Endothelial cell of umbilical vein (primary cell): ENCODE measurements at regions not wholly inside any gene's neighbourhood (a gene's known extent, or its start where the extent isn't known, plus 50 kb on each side); places are given as distances from the start of the nearest gene placed in this dataset.

Experiments used
- BruUV-seq: library from RNA; stranded (reverse); fragments of 400-500 nt; replicated peaks from 2 replicates; lab custom pipeline; 2021; lab: Mats Ljungman, UMichigan
- CTCF ChIA-PET: fragments of 300-600, 350-600 bp; sonication (Branson Sonifier 250); formaldehyde crosslinking; loops from one replicate; lab custom pipeline; 2021; ENCODE audit warnings: antibody characterized with exemption, inconsistent platforms; lab: Charles Lee
- POLR2A ChIA-PET: fragments of 300-600, 350-600 bp; sonication (Branson Sonifier 250); formaldehyde crosslinking; loops from one replicate; lab custom pipeline; 2021; ENCODE audit warnings: antibody characterized with exemption, inconsistent platforms; lab: Charles Lee
- DNase-seq: peaks from one replicate; pipeline ENCODE4 v3.0.0-alpha.2; 2011; ENCODE audit warnings: low read depth, low spot score
- FAIRE-seq: peaks from 2 replicates; lab custom pipeline; 2011; peaks lifted over from hg19 to GRCh38; lab: Jason Lieb, UNC
- H2AFZ ChIP-seq: 2 replicates; pipeline ENCODE4 v1.6.0; 2012; ENCODE audit warnings: low read depth, low read length, control low read depth, inconsistent platforms
- H3K27ac ChIP-seq: 2 replicates; pipeline ENCODE4 v1.5.1; 2011; ENCODE audit warnings: low read depth, mild to moderate bottlenecking, control low read depth, low read length, moderate library complexity; ENCODE audit not compliant: insufficient read depth
- H3K27me3 ChIP-seq, 2 experiments: 2 replicates each; pipeline versions ENCODE4 v1.6.0 to v1.6.1; 2011; ENCODE audit warnings: low read length in 2 of 2, mixed read lengths in 1 of 2; ENCODE audit not compliant: control insufficient read depth in 2 of 2, insufficient read depth in 2 of 2
- H3K36me3 ChIP-seq, 2 experiments: 2 replicates in 1 of 2; 3 replicates in 1 of 2; pipeline ENCODE4 v1.5.1; 2011; ENCODE audit warnings: low read length in 2 of 2, mild to moderate bottlenecking in 1 of 2, moderate library complexity in 1 of 2; ENCODE audit not compliant: control insufficient read depth in 2 of 2, insufficient read depth in 2 of 2; ENCODE audit errors: extremely low read depth in 1 of 2
- H3K4me1 ChIP-seq: 3 replicates; pipeline ENCODE4 v1.5.1; 2011; ENCODE audit warnings: mild to moderate bottlenecking, low read length; ENCODE audit not compliant: control insufficient read depth, insufficient read depth; ENCODE audit errors: extremely low read depth
- H3K4me2 ChIP-seq: 2 replicates; pipeline ENCODE4 v1.6.1; 2011; ENCODE audit warnings: low read length, control low read depth, mixed read lengths; ENCODE audit not compliant: insufficient read depth
- H3K4me3 ChIP-seq, 3 experiments: fragments of 200-600 bp in 1 of 3; sonication (generic), shearing (Covaris generic) in 1 of 3; replicated peaks in 1 of 3; 2 replicates each; pipeline ENCODE4 v1.5.1; 2011 to 2016; ENCODE audit warnings: control low read depth in 3 of 3, low read length in 3 of 3, mild to moderate bottlenecking in 2 of 3, inconsistent platforms in 1 of 3, low read depth in 1 of 3, moderate library complexity in 1 of 3; ENCODE audit not compliant: insufficient read depth in 1 of 3
- H3K79me2 ChIP-seq: 2 replicates; pipeline ENCODE4 v1.6.0; 2012; ENCODE audit warnings: low read length, inconsistent platforms; ENCODE audit not compliant: control insufficient read depth, insufficient read depth
- H3K9ac ChIP-seq: replicated peaks from 2 replicates; pipeline ENCODE3; 2011; ENCODE audit warnings: low read length, control low read depth; ENCODE audit not compliant: insufficient read depth; ENCODE audit errors: extremely low read depth
- H3K9me1 ChIP-seq: replicated peaks from 3 replicates; pipeline ENCODE4 v1.6.0; 2011; ENCODE audit warnings: mild to moderate bottlenecking, low read length; ENCODE audit not compliant: control insufficient read depth, insufficient read depth; ENCODE audit errors: extremely low read depth
- H3K9me3 ChIP-seq: replicated peaks from 2 replicates; pipeline ENCODE4 v1.5.1; 2012; ENCODE audit warnings: low read length, inconsistent platforms; ENCODE audit not compliant: control insufficient read depth, insufficient read depth
- H4K20me1 ChIP-seq: replicated peaks from 2 replicates; pipeline ENCODE3; 2011; ENCODE audit warnings: mild to moderate bottlenecking, low read length; ENCODE audit not compliant: control insufficient read depth, insufficient read depth; ENCODE audit errors: extremely low read depth
- CTCF ChIP-seq, 2 donors: IDR thresholded peaks; 1 replicate in 1 of 2; 2 replicates in 1 of 2; pipeline ENCODE4 v1.5.1; 2011; ENCODE audit warnings: low read length in 2 of 2, mild to moderate bottlenecking in 2 of 2, moderate library complexity in 2 of 2, control low read depth in 1 of 2, inconsistent platforms in 1 of 2, low read depth in 1 of 2; ENCODE audit not compliant: insufficient read depth in 1 of 2; ENCODE audit errors: extremely low read depth in 1 of 2
- EZH2 ChIP-seq: IDR thresholded peaks from 2 replicates; pipeline ENCODE4 v1.6.1; 2012; ENCODE audit warnings: borderline replicate concordance, low read depth, mild to moderate bottlenecking, moderate library complexity, low read length, inconsistent platforms; ENCODE audit not compliant: severe bottlenecking
- FOS ChIP-seq: IDR thresholded peaks from 2 replicates; pipeline ENCODE4 v1.6.1; 2011; ENCODE audit warnings: mild to moderate bottlenecking, low read length, moderate library complexity, borderline replicate concordance; ENCODE audit not compliant: insufficient read depth
- GATA2 ChIP-seq: IDR thresholded peaks from 2 replicates; pipeline ENCODE4 v1.7.0; 2011; ENCODE audit warnings: low read depth, mild to moderate bottlenecking, moderate library complexity, mixed read lengths, low read length; ENCODE audit not compliant: insufficient read length, insufficient read depth
- JUN ChIP-seq: IDR thresholded peaks from 2 replicates; pipeline ENCODE4 v1.6.1; 2011; ENCODE audit warnings: borderline replicate concordance, low read depth; ENCODE audit not compliant: insufficient read length, insufficient read depth
- MAX ChIP-seq: IDR thresholded peaks from 2 replicates; pipeline ENCODE4 v1.6.1; 2011; ENCODE audit not compliant: insufficient read depth, insufficient read length
- MYC ChIP-seq: IDR thresholded peaks from one replicate; pipeline ENCODE4 v1.6.1; 2011; ENCODE audit warnings: mild to moderate bottlenecking, low read depth, low read length
- POLR2A ChIP-seq: IDR thresholded peaks from 2 replicates; pipeline ENCODE4 v1.6.1; 2012; ENCODE audit warnings: low read depth, mild to moderate bottlenecking, control low read depth, low read length
- POLR2AphosphoS5 ChIP-seq: IDR thresholded peaks from 2 replicates; pipeline ENCODE4 v1.6.1; 2012; ENCODE audit warnings: low read depth, mild to moderate bottlenecking, control low read depth, low read length, moderate library complexity; ENCODE audit not compliant: insufficient read depth
- dilution Hi-C: fragments of 300-500 bp; cut with MboI; formaldehyde crosslinking; loops from one replicate; pipeline ENCODE4 v1.15.0; 2019; ENCODE audit warnings: low sequenced_read_pairs; ENCODE audit not compliant: extremely low pct_ligation_motif_present
- intact Hi-C: fragments of 100-400 bp; cut with micrococcal nuclease; formaldehyde crosslinking; loops from one replicate; pipeline ENCODE4 v1.10.0; 2022

- DNase-seq (no peak), FAIRE-seq (no peak)
- no peak overlapping the region for H3K4me3 ChIP-seq
- dilution Hi-C loops (no loop called here), intact Hi-C loops (no loop called here)
- CTCF ChIA-PET: no interaction called here
- H4K20me1 ChIP-seq: no peaks in the 10 kb centered on the region
- TF ChIP-seq MAX: no peak
- no peak for TF ChIP-seq CTCF (IDR thresholded peaks at IDR 0.05; ENCODE audit: extremely low read depth in 1 of 2, insufficient read depth in 1 of 2, low read depth in 1 of 2, low read length in 2 of 2)
- TF ChIP-seq FOS: no peak
- TF ChIP-seq EZH2: no peak
- no peak for TF ChIP-seq GATA2
- TF ChIP-seq POLR2A: no peak
- TF ChIP-seq POLR2AphosphoS5: no peak
- TF ChIP-seq MYC: no peak
- TF ChIP-seq JUN: no peak
- H2AFZ ChIP-seq: no peak overlapping the region
- H3K9me1 ChIP-seq: no peaks in the 10 kb centered on the region
- no peaks in the 10 kb centered on the region for H3K4me1 ChIP-seq
- POLR2A ChIA-PET: no interaction called here
- H3K9me3 ChIP-seq: peaks cover 2% of the 10 kb centered on the region
- no peaks in the 10 kb centered on the region for H3K36me3 ChIP-seq
- no TSS peak for BruUV-seq
- H3K79me2 ChIP-seq: no peaks in the 10 kb centered on the region
- no peaks in the 10 kb centered on the region for H3K27me3 ChIP-seq
- no peak overlapping the region for H3K4me2 ChIP-seq
- no peak overlapping the region for H3K27ac ChIP-seq
- H3K9ac ChIP-seq: no peak overlapping the region
Measured at GRCh38 chr10:108684431-108684830, 1238.9 kb downstream of the XPNPEP1 start.
